Mesodermal cell (in vitro differentiated cells): ENCODE measurements at regions not wholly inside any gene's neighbourhood (a gene's known extent, or its start where the extent isn't known, plus 50 kb on each side); places are given as distances from the start of the nearest gene placed in this dataset.
A peak's percentile ranks its signal among the peaks of the same experiment; 100 is the strongest.
"Not testable (repeated sequence)": the region's sequence is repeated elsewhere in the genome, so short reads cannot be mapped to it uniquely, and the experiment has no call there.

Experiments
- H3K27ac ChIP-seq: 2 replicates; pipeline ENCODE4 v1.7.0; 2013; ENCODE audit warnings: mild to moderate bottlenecking, low read depth, low read length, moderate library complexity; ENCODE audit not compliant: severe bottlenecking
- H3K36me3 ChIP-seq: 2 replicates; pipeline ENCODE4 v1.7.1; 2013; ENCODE audit warnings: mild to moderate bottlenecking, low read length, moderate library complexity; ENCODE audit not compliant: control insufficient read depth, insufficient read depth
- H3K4me1 ChIP-seq: one replicate; pipeline ENCODE4 v1.7.1; 2013; ENCODE audit warnings: mild to moderate bottlenecking, low read length; ENCODE audit not compliant: insufficient read depth, control insufficient read depth, poor library complexity, severe bottlenecking
- H3K4me3 ChIP-seq: 2 replicates; pipeline ENCODE4 v1.7.0; 2013; ENCODE audit warnings: low read length, control low read depth, mild to moderate bottlenecking; ENCODE audit not compliant: insufficient read depth, poor library complexity, severe bottlenecking; ENCODE audit errors: extremely low read depth
- H3K9me3 ChIP-seq: 2 replicates; pipeline ENCODE4 v1.7.1; 2013; ENCODE audit warnings: mild to moderate bottlenecking, low read length, moderate library complexity; ENCODE audit not compliant: control insufficient read depth
- whole genome bisulfite sequencing, 2 experiments: methylation state at CpG; one replicate each; pipeline ENCODE4 v1.1.5; 2013; ENCODE audit warnings: missing lambda C conversion rate in 2 of 2; ENCODE audit not compliant: insufficient coverage in 2 of 2; 5-methylcytosine and 5-hydroxymethylcytosine counted together

- H3K4me1 ChIP-seq = peaks cover 4% of the 10 kb centered on the region
- H3K27ac ChIP-seq = peak overlapping the region; percentile 84
- no peaks in the 10 kb centered on the region for H3K36me3 ChIP-seq
- H3K4me3 ChIP-seq = no peak overlapping the region
- WGBS, 2 experiments = 0% methylated on average over 1 of the region's 7 CpGs
- H3K9me3 ChIP-seq = no peaks in the 10 kb centered on the region
Observed at GRCh38 chrX:40922307-40922706, 162.9 kb upstream of the USP9X start.

- H3K36me3 ChIP-seq, H3K4me1 ChIP-seq, H3K9me3 ChIP-seq, H3K4me3 ChIP-seq, H3K27ac ChIP-seq: not testable (repeated sequence)
- WGBS, 2 experiments = no CpG with 5 or more reads among the region's 1 CpG
Observed at GRCh38 chrX:40926739-40927427, 158.4 kb upstream of the USP9X start.

- Histone ChIP-seq H3K4me3 (no peak overlapping the region), H3K4me1 (no peaks in the 10 kb centered on the region), H3K36me3 (no peaks in the 10 kb centered on the region), H3K9me3 (no peaks in the 10 kb centered on the region), H3K27ac (no peak overlapping the region)
Observed at GRCh38 chrX:40928076-40928475, 157.2 kb upstream of the USP9X start.

GRCh38 chrX:40931921-40932320 is 153.3 kb upstream of the USP9X start:
- no peaks in the 10 kb centered on the region for H3K36me3 ChIP-seq
- WGBS, 2 experiments = 95 to 100% methylated on average over 1 to 2 of the region's 2 CpGs
- no peaks in the 10 kb centered on the region for H3K9me3 ChIP-seq

GRCh38 chrX:40933132-40933705 is 152.0 kb upstream of the USP9X start:
- 87% methylated on average over 3 of the region's 7 CpGs; no CpG with 5 or more reads in 1 of the 2 experiments for WGBS, 2 experiments
- peak overlapping the region; percentile 26 for H3K27ac ChIP-seq
- H3K4me3 ChIP-seq = no peak overlapping the region
- H3K9me3 ChIP-seq = no peaks in the 10 kb centered on the region
- no peaks in the 10 kb centered on the region for H3K36me3 ChIP-seq
- H3K4me1 ChIP-seq = peaks cover 8% of the 10 kb centered on the region

More at GRCh38 chrX:40931921-40932320, 153.3 kb upstream of the USP9X start:
- Histone ChIP-seq H3K27ac (no peak overlapping the region), H3K4me1 (peaks cover 8% of the 10 kb centered on the region), H3K4me3 (no peak overlapping the region)

GRCh38 chrX:40933706-40934425 is 151.4 kb upstream of the USP9X start:
- Histone ChIP-seq H3K4me1 (peaks cover 8% of the 10 kb centered on the region), H3K4me3 (no peak overlapping the region), H3K9me3 (no peaks in the 10 kb centered on the region), H3K36me3 (no peaks in the 10 kb centered on the region), H3K27ac (peak overlapping the region; percentile 26)
- no CpG with 5 or more reads among the region's 5 CpGs for WGBS, 2 experiments

GRCh38 chrX:40936827-40937226 is 148.4 kb upstream of the USP9X start:
- Histone ChIP-seq H3K27ac (no peak overlapping the region), H3K4me1 (peaks cover 8% of the 10 kb centered on the region), H3K9me3 (no peaks in the 10 kb centered on the region), H3K4me3 (no peak overlapping the region), H3K36me3 (no peaks in the 10 kb centered on the region)
- WGBS, 2 experiments = 92% methylated on average over 3 to 4 of the region's 6 CpGs

GRCh38 chrX:40938423-40938822 is 146.8 kb upstream of the USP9X start:
- H3K4me1 ChIP-seq = peaks cover 7% of the 10 kb centered on the region
- H3K27ac ChIP-seq = no peak overlapping the region
- H3K9me3 ChIP-seq = no peaks in the 10 kb centered on the region
- no peaks in the 10 kb centered on the region for H3K36me3 ChIP-seq
- no peak overlapping the region for H3K4me3 ChIP-seq
- WGBS, 2 experiments = 83 to 97% methylated on average over 2 to 4 of the region's 5 CpGs

- Histone ChIP-seq H3K4me1 (no peaks in the 10 kb centered on the region), H3K9me3 (no peaks in the 10 kb centered on the region), H3K36me3 (no peaks in the 10 kb centered on the region), H3K4me3 (no peak overlapping the region), H3K27ac (no peak overlapping the region)
- WGBS, 2 experiments = no CpG with 5 or more reads among the region's 1 CpG
Observed at GRCh38 chrX:40943093-40943641, 142.1 kb upstream of the USP9X start.

GRCh38 chrX:40945361-40945713 is 139.9 kb upstream of the USP9X start:
- Histone ChIP-seq H3K27ac (no peak overlapping the region), H3K36me3 (no peaks in the 10 kb centered on the region), H3K4me3 (no peak overlapping the region), H3K9me3 (no peaks in the 10 kb centered on the region), H3K4me1 (no peaks in the 10 kb centered on the region)
- WGBS, 2 experiments = no CpG with 5 or more reads among the region's 5 CpGs

- Histone ChIP-seq H3K27ac (no peak overlapping the region), H3K36me3 (no peaks in the 10 kb centered on the region), H3K4me1 (no peaks in the 10 kb centered on the region), H3K9me3 (no peaks in the 10 kb centered on the region), H3K4me3 (no peak overlapping the region)
- 76 to 100% methylated on average over 2 of the region's 3 CpGs for WGBS, 2 experiments
Observed at GRCh38 chrX:40947276-40947675, 138.0 kb upstream of the USP9X start.
